NOMO-1 treated with DMSO at 0.1 percent for 48 hours (cell line): ENCODE measurements at regions not wholly inside any gene's neighbourhood (a gene's known extent, or its start where the extent isn't known, plus 50 kb on each side); places are given as distances from the start of the nearest gene placed in this dataset.

Experiments used
- DNase-seq: peaks from one replicate; lab custom pipeline; 2025; ENCODE audit not compliant: unreplicated experiment; lab: John Stamatoyannopoulos, UW

DNA sequence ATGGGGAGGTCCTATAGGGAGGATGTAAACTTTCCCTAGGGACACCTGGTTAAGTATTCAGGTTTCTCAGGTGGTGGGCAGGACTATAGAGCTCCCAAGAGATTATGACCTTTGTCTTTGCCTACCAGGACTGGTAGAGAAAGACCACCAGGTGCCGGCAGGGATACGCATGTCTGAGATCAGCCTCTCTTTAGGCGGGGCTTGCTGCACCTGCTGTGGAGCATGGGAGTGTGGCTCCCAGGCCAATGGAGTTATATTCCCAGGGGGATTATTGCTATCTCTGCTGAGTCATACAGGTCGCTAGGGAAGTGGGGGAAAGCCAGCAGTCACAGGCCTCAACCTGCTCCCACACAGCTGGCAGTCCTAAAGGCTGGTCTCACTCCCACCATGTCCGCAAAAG, 280.5 kb upstream of the MMS22L start:
- DNase-seq = no peak

- no peak for DNase-seq
Observed at GRCh38 chr6:97572943-97573342, 289.9 kb upstream of the MMS22L start.

DNA sequence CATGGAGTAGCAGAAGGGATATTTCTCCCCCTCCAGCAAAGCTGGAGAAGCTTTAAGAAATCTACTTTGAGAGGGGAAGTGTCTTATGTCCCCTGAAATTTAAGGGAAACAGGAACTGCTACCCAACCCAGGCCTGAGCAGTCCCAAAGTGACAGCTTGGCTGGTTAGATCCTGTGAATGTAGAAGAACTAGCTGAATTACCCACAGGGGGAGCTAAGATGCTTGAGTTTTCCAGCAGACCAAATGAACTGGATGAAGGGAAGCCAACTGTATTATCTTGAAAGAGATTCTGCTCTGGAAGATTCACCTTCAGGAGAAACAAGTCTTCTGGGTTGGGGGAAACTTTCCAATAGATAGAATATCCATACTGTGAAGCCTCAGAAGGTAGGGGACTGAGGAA, 303.3 kb upstream of the MMS22L start:
- no peak for DNase-seq

GRCh38 chr6:97591955-97592354, 308.9 kb upstream of the MMS22L start:
- no peak for DNase-seq

- DNase-seq = no peak
Observed at GRCh38 chr6:97594844-97595243, 311.8 kb upstream of the MMS22L start.

- no peak for DNase-seq
Observed at GRCh38 chr6:97621111-97621510, 338.1 kb upstream of the MMS22L start.

DNA sequence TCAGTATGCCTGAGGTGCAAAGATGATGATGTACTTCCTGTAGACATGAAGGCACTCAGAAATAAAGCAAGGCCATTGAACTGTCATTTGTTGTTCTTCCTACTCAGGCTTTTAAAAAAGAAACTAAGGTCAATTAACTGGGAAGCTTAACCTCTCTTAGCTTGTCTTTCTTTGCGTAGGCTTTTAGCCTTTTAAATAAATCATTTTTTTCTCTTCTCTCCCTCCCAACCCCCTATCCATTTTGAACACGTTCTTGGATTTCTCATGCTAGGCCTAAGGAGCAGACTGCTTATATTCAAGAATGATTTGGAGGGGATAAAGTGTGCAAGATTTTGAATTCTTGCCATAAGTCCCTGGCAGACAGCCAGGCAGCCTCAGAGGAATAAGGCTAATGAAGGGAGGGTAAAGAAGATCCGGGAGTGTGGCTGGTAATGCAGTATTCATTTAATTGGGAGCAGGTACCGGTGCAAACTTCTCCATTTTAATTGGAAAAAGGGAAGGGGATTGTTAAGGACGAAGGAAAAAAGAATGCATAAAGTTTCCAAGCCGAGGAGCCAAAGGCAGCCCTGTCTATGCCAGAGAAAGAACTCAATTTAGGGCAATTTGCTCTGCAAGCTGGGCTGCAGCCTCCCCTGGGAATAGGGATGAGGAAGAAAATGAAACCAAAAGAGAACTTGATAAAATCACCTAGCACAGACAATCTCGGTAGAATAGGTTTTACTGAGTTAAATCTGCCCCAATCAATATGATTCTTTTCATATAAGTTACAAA, 343.8 kb upstream of the MMS22L start:
- no peak for DNase-seq

DNA sequence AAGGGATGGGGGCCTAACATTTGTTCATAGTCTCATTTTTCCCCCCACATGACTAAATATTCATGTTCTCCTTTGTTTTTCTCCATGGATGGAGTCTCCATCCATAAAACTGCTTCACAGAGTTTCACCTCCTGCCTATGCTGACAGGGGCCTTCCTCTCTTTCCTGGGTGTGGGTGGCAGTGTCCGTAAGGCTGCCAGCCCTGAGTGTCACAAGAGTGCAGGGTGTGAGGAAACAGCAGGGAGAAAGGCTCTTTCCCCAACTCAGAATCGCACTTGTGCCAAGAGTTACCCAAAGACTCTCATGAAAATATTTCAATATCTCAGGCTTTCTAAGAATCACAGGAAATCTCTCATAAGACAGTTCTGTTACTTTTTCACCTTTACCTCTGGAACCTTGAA, 346.2 kb upstream of the MMS22L start:
- DNase-seq = no peak

- DNase-seq = no peak
Observed at GRCh38 chr6:97630604-97631003, 347.6 kb upstream of the MMS22L start.

DNA sequence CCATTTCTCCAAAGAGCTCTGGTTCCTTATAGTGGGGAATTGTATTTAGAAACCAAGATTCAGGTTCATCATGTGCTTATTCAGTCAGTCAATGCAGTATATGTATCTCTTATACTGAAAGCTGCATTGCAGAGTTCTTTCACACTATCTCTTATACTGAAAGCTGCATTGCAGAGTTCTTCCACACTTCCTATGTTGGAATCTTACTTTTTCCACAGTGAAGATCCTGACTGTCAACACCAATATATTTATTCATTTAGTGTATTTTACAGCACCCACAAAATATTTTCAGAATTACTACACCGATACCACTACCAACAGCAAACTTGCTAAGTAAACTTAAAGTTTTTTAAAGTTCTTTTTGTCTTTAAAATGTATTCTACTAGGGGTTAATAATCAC, 349.3 kb upstream of the MMS22L start:
- no peak for DNase-seq

GRCh38 chr6:97639702-97640101, 356.7 kb upstream of the MMS22L start:
- DNase-seq = no peak

- DNase-seq = no peak
Observed at GRCh38 chr6:97644353-97644752, 361.3 kb upstream of the MMS22L start.

DNA sequence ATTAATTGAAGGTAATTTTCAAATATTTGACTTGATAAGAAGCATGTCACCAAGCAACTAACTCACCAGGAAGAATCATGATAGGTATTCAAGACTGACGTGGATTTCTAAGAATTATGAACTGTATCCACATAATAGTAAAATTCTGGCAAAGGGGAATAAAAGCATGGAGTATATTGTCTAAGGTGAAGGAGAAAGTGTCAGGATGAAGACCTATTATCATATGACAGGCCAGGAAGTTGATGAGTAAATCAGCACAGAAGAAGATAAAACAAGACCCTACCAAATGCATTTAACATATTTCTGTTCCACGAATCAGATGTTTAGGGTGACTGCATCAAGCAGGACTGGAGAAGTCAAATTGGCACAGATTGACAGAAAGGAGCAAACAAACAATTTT, 362.7 kb upstream of the MMS22L start:
- DNase-seq = no peak

- DNase-seq = no peak
Observed at GRCh38 chr6:97653076-97653475, 370.1 kb upstream of the MMS22L start.

- no peak for DNase-seq
Observed at GRCh38 chr6:97653517-97653916, 370.5 kb upstream of the MMS22L start.

GRCh38 chr6:97654674-97655073, 371.7 kb upstream of the MMS22L start:
- DNase-seq = no peak

DNA sequence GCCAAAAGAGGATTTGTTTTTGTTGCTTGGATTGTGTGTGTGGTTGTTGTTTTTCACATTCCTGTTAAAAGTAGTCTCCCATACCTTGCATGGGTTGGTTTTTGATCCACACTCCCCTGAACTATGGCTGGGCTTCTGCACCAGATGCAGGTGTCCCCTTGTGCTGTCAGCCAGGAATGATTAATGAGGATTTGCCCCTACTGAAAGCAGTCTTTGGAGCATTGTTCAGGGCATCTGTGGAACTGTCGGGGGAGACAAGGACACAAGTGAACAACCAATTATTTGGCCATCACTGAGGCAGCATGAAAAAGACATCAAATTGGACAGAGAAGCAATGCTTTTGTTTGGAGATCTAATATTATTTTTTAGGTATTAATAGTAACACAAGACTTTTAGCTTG, 373.2 kb upstream of the MMS22L start:
- no peak for DNase-seq

DNA sequence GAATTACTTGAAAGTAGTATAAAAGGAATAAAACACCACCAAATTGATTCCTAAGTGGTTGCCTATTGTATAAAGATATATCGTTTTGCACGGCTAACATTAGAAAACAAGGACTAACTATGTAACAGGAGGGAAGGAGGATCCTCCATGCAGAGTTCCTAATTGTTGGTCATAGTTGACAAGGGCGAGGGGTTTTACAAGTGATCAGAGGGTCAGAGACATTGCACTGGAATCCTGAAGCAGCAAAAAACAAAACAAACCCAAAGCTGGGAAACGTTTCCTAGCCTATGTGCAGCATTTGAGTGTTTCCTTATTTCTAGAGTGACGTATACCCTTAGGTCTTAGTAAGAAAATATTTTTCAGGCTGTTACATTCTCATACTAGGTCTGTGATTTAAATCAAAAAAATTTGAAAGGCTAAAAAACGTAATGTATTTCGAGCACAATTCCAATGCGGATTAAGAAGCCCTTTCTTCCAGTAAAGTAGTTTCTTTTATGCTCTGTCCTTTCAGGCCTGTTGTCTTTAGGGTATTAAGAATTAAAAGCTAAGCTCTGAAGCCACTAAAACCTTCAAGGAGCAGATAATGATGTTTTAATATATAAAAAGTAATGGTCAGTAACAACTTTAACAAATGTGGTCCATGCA, 373.8 kb upstream of the MMS22L start:
- no peak for DNase-seq

- DNase-seq = no peak
Observed at GRCh38 chr6:97658090-97658489, 375.1 kb upstream of the MMS22L start.

DNA sequence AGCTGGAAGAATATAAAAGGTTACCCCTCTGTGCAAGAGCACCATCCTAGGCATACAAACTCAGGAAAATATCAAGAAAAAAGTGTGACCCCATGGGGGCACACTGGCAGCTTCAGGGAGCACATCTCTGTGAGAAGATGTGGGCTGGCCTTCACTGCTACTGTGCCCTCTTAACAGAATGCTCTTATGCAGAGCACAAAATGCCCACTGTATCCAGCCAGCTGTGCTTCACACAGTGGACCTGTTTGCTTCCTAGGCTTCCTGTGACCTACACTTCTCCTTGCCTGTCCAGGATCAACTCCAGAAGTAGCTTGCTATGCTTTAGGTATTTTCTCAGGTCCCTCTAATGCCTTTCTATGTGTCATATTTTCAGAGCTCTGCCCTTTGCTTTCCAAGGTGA, 380.2 kb upstream of the MMS22L start:
- no peak for DNase-seq

DNA sequence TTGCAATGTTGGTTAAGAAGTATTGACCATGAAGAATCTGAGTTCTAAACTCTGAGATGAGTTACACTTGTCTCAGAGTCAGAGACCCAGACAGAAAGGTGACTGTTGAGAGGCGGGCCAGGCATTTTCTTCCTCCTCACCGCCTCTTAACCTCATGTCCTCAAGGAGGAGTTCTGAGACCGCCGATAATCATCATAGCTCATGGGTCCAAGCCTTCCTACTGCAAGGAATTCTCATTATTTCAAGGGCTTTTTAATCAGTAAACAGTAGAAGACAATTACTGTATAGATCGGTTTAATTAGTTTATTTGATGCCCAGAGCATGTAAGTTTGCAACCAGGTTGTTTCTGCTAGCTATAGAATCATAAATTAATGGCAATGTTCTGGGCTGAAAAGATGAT, 382.4 kb upstream of the MMS22L start:
- DNase-seq = no peak

- DNase-seq = no peak
Observed at GRCh38 chr6:97666889-97667288, 383.9 kb upstream of the MMS22L start.

DNA sequence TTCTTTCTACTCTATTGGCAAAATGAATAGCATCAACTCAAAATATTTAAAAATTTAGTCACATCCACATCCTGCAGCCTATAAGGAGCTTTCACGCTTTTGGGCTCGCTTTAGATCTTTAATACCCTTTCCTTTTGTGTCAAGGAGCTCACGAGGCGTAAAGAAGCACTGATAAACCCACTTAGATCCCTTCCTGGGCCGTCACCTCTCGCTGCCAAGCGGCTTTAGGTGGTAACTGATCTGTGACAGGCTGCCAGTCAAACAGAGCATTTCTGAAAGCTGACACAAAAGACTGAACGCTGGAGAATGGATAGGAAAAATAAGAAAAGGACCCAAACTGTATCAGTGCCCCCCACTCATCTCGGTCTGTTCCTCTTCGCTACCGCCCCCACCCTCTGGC, 385.7 kb upstream of the MMS22L start:
- no peak for DNase-seq
